ENCODE measurements at regions not wholly inside any gene's neighbourhood (a gene's known extent, or its start where the extent isn't known, plus 50 kb on each side); places are given as distances from the start of the nearest gene placed in this dataset.

GRCh38 chr1:57889676-57890320 lies 465.9 kb upstream of the DAB1 start:
- TF ChIP-seq, protein P1, sequence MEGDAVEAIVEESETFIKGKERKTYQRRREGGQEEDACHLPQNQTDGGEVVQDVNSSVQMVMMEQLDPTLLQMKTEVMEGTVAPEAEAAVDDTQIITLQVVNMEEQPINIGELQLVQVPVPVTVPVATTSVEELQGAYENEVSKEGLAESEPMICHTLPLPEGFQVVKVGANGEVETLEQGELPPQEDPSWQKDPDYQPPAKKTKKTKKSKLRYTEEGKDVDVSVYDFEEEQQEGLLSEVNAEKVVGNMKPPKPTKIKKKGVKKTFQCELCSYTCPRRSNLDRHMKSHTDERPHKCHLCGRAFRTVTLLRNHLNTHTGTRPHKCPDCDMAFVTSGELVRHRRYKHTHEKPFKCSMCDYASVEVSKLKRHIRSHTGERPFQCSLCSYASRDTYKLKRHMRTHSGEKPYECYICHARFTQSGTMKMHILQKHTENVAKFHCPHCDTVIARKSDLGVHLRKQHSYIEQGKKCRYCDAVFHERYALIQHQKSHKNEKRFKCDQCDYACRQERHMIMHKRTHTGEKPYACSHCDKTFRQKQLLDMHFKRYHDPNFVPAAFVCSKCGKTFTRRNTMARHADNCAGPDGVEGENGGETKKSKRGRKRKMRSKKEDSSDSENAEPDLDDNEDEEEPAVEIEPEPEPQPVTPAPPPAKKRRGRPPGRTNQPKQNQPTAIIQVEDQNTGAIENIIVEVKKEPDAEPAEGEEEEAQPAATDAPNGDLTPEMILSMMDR (IDR thresholded peaks at IDR 0.05; ENCODE audit: poor library complexity), result no peak
- no peak for TF ChIP-seq EZH2 (IDR thresholded peaks at IDR 0.05; ENCODE audit: borderline replicate concordance)
